Osteoblast (primary cell): ENCODE measurements at regions not wholly inside any gene's neighbourhood (a gene's known extent, or its start where the extent isn't known, plus 50 kb on each side); places are given as distances from the start of the nearest gene placed in this dataset.
"Not testable (repeated sequence)": the region's sequence is repeated elsewhere in the genome, so short reads cannot be mapped to it uniquely, and the experiment has no call there.

Experiments
- DNase-seq: peaks from one replicate; pipeline ENCODE4 v3.0.0; 2011; ENCODE audit warnings: low spot score, mixed read lengths; ENCODE audit not compliant: insufficient read length; ENCODE audit errors: missing footprints
- H2AFZ ChIP-seq: 2 replicates; pipeline ENCODE4 v1.6.0; 2011; ENCODE audit warnings: mild to moderate bottlenecking, low read length
- H3K27ac ChIP-seq: 2 replicates; pipeline ENCODE4 v1.5.1; 2011; ENCODE audit warnings: mild to moderate bottlenecking, low read depth, low read length, moderate library complexity
- H3K27me3 ChIP-seq: 2 replicates; pipeline ENCODE4 v1.6.0; 2012; ENCODE audit warnings: mild to moderate bottlenecking, control low read depth, inconsistent platforms, low read length, moderate library complexity; ENCODE audit not compliant: insufficient read depth
- H3K36me3 ChIP-seq: 2 replicates; pipeline ENCODE4 v1.5.1; 2011; ENCODE audit warnings: mild to moderate bottlenecking, low read length, control low read depth, moderate library complexity; ENCODE audit not compliant: insufficient read depth
- H3K4me1 ChIP-seq: 2 replicates; pipeline ENCODE4 v1.5.1; 2011; ENCODE audit warnings: mild to moderate bottlenecking, low read length, control low read depth, moderate library complexity; ENCODE audit not compliant: insufficient read depth
- H3K4me2 ChIP-seq: 2 replicates; pipeline ENCODE4 v1.6.0; 2011; ENCODE audit warnings: mild to moderate bottlenecking, low read length; ENCODE audit not compliant: insufficient read depth
- H3K4me3 ChIP-seq: fragments of 200-600 bp; sonication (generic); 3 replicates; pipeline ENCODE4 v1.5.1; 2012; ENCODE audit warnings: mild to moderate bottlenecking, low read length, inconsistent platforms; ENCODE audit not compliant: insufficient read depth
- H3K79me2 ChIP-seq: 2 replicates; pipeline ENCODE4 v1.6.0; 2012; ENCODE audit warnings: mild to moderate bottlenecking, low read length, control low read depth, inconsistent platforms; ENCODE audit not compliant: insufficient read depth
- H3K9me3 ChIP-seq: 2 replicates; pipeline ENCODE4 v1.5.1; 2011; ENCODE audit warnings: low read depth, low read length, control low read depth
- H4K20me1 ChIP-seq: 2 replicates; pipeline ENCODE4 v1.6.0; 2012; ENCODE audit warnings: mild to moderate bottlenecking, low read length, control low read depth; ENCODE audit not compliant: insufficient read depth
- TF ChIP-seq, protein P1 (sequence below): IDR thresholded peaks from 2 replicates; pipeline ENCODE4 v1.5.1; 2011; ENCODE audit warnings: mild to moderate bottlenecking, low read depth, low read length, moderate library complexity; ENCODE audit errors: extremely low read depth

DNA sequence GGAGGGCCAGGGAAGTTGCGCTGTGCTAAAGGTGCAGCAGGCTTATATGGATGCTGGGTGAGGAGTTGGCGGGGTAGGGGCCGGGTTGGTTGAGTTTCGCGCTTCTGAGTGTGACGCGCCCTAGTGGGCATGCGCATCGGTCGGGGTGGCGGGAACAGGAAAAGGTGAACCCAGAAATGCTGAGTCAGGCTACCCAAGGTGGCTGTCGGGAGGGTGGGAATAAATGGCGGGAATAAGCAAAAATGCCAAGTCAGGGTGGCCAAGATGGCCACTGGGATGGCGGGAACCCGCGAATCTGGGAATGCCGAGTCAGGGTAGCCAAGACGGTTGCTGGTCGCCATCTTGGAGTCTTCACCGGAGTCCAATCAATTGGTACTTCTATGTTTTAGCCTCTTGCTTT is 580.0 kb downstream of the SUCLG1 start:
- no peak overlapping the region for H3K4me2 ChIP-seq
- no peaks in the 10 kb centered on the region for H3K27me3 ChIP-seq
- H3K9me3 ChIP-seq = no peaks in the 10 kb centered on the region
- H3K36me3 ChIP-seq = no peaks in the 10 kb centered on the region
- H2AFZ ChIP-seq = no peak overlapping the region
- DNase-seq = no peak
- no peak overlapping the region for H3K4me3 ChIP-seq
- TF ChIP-seq, protein P1, sequence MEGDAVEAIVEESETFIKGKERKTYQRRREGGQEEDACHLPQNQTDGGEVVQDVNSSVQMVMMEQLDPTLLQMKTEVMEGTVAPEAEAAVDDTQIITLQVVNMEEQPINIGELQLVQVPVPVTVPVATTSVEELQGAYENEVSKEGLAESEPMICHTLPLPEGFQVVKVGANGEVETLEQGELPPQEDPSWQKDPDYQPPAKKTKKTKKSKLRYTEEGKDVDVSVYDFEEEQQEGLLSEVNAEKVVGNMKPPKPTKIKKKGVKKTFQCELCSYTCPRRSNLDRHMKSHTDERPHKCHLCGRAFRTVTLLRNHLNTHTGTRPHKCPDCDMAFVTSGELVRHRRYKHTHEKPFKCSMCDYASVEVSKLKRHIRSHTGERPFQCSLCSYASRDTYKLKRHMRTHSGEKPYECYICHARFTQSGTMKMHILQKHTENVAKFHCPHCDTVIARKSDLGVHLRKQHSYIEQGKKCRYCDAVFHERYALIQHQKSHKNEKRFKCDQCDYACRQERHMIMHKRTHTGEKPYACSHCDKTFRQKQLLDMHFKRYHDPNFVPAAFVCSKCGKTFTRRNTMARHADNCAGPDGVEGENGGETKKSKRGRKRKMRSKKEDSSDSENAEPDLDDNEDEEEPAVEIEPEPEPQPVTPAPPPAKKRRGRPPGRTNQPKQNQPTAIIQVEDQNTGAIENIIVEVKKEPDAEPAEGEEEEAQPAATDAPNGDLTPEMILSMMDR = no peak
- no peak overlapping the region for H3K27ac ChIP-seq
- no peaks in the 10 kb centered on the region for H4K20me1 ChIP-seq
- no peaks in the 10 kb centered on the region for H3K4me1 ChIP-seq
- H3K79me2 ChIP-seq = no peaks in the 10 kb centered on the region

DNA sequence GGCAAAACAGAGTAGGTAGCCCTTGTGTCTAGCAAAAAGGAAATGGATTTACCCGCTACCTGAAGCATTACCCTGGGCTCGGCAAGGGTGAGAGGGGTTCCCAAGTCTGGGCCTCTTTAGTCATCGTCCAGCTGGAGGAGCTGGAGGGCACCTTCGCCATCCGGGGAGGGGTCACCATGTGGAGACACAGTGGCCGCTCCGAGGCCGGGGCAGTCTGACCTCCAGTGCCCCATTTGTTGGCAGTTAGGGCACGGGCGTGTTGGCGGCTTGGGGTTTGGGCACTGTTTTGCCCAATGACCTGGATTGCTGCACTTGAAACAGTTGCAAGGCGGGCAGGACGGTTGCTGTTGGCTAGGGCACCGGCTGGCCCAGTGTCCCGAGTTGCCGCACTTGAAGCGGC is 581.8 kb downstream of the SUCLG1 start:
- not testable (repeated sequence) for H3K36me3 ChIP-seq, H3K27ac ChIP-seq, H3K27me3 ChIP-seq, DNase-seq, H2AFZ ChIP-seq, H3K79me2 ChIP-seq, H3K9me3 ChIP-seq, H3K4me1 ChIP-seq, H3K4me3 ChIP-seq, H3K4me2 ChIP-seq, H4K20me1 ChIP-seq

DNA sequence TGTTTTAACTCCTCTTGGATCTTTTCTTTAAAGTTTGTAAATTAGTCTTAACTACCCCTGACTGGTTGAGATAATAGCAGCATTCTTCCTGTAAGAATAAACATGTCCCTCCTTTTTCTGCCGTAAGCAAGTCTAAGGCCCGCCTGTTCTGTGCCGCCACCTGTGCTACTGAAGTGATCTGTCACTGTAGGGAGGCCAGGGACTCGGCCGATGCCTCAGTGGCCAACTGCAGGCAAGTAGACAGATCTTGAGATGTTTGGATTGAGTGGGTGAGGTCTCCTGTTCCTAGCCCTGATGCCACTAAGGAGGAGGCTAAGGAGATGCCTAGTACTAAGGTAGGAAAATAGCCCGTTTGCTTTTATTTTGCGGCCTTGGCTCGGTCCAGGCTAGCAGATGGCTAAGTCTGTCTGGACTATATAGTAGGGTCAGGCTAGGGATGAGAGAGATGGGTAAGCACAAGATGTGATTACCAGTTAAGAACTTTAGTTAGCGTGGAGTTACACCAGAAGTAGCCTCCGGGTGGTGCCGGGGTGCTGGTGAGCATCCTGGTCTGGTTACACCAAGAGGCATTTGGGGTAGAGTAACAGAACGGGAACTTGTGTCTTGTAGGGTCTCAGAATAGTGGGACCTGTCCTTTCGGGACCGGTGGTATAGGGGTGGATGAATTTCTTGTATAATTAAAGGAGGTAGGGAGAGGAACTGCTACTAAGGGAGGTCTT is 584.2 kb downstream of the SUCLG1 start:
- Histone ChIP-seq H3K4me2 (no peak overlapping the region), H3K36me3 (no peaks in the 10 kb centered on the region), H3K27me3 (no peaks in the 10 kb centered on the region), H3K79me2 (no peaks in the 10 kb centered on the region), H3K9me3 (no peaks in the 10 kb centered on the region), H3K4me3 (no peak overlapping the region), H3K4me1 (no peaks in the 10 kb centered on the region), H4K20me1 (no peaks in the 10 kb centered on the region), H3K27ac (no peak overlapping the region), H2AFZ (no peak overlapping the region)
- TF ChIP-seq, protein P1 = no peak
- DNase-seq = no peak

DNA sequence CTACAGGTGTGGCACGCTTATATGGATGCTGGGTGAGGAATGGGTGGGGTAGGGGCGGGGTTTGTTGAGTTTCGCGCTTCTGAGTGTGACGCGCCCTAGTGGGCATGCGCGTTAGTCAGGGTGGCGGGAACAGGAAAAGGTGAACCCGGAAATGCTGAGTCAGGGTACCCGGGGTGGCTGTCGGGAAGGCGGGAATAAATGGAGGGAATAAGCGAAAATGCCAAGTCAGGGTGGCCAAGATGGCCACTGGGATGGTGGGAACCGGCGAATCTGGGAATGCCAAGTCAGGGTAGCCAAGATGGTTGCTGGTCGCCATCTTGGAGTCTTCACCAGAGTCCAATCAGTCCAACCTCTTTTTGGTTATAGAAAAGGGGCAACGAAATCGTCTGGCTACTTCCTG is 585.0 kb downstream of the SUCLG1 start:
- Histone ChIP-seq H3K4me2 (no peak overlapping the region), H3K36me3 (no peaks in the 10 kb centered on the region), H4K20me1 (no peaks in the 10 kb centered on the region), H3K9me3 (no peaks in the 10 kb centered on the region), H3K27ac (no peak overlapping the region), H3K4me1 (no peaks in the 10 kb centered on the region), H3K27me3 (no peaks in the 10 kb centered on the region), H3K79me2 (no peaks in the 10 kb centered on the region), H3K4me3 (no peak overlapping the region), H2AFZ (no peak overlapping the region)
- no peak for DNase-seq
- TF ChIP-seq, protein P1 = no peak
